ENCODE measurements at regions not wholly inside any gene's neighbourhood (a gene's known extent, or its start where the extent isn't known, plus 50 kb on each side); places are given as distances from the start of the nearest gene placed in this dataset.

DNA sequence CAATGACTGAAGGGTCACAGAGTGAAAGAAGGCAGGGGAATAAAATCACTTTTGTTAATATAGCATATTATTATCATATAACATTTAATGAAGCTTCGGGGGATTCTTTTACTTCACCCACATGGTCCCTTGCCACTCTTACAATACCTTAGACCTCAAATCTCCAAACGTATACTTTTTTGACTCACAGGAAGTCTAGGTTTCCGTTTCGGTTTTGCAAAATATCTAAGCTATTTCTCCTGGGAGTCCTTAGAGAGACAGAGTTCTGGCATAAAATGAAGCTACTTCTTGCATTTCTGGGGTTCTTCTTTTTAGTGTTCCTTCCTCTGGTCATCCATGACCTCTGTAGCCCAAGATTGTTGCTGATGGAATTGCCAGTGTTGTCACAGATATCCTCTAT lies 590.5 kb upstream of the ATP2B1 start (continued):
- TF ChIP-seq, protein P1, sequence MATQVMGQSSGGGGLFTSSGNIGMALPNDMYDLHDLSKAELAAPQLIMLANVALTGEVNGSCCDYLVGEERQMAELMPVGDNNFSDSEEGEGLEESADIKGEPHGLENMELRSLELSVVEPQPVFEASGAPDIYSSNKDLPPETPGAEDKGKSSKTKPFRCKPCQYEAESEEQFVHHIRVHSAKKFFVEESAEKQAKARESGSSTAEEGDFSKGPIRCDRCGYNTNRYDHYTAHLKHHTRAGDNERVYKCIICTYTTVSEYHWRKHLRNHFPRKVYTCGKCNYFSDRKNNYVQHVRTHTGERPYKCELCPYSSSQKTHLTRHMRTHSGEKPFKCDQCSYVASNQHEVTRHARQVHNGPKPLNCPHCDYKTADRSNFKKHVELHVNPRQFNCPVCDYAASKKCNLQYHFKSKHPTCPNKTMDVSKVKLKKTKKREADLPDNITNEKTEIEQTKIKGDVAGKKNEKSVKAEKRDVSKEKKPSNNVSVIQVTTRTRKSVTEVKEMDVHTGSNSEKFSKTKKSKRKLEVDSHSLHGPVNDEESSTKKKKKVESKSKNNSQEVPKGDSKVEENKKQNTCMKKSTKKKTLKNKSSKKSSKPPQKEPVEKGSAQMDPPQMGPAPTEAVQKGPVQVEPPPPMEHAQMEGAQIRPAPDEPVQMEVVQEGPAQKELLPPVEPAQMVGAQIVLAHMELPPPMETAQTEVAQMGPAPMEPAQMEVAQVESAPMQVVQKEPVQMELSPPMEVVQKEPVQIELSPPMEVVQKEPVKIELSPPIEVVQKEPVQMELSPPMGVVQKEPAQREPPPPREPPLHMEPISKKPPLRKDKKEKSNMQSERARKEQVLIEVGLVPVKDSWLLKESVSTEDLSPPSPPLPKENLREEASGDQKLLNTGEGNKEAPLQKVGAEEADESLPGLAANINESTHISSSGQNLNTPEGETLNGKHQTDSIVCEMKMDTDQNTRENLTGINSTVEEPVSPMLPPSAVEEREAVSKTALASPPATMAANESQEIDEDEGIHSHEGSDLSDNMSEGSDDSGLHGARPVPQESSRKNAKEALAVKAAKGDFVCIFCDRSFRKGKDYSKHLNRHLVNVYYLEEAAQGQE (IDR thresholded peaks at IDR 0.05; ENCODE audit: low read depth, low read length) = no peak
- TF ChIP-seq EGR1 (IDR thresholded peaks at IDR 0.05; ENCODE audit: borderline replicate concordance in 1 of 2, low read depth in 2 of 2, low read length in 2 of 2) = no peak
- TF ChIP-seq WRNIP1 (IDR thresholded peaks at IDR 0.05; ENCODE audit: borderline replicate concordance, low read depth, low read length) = no peak
- no peak for TF ChIP-seq SMAD5 (IDR thresholded peaks at IDR 0.05; ENCODE audit: low read depth)
- TF ChIP-seq POLR2AphosphoS5 (IDR thresholded peaks at IDR 0.05; ENCODE audit: low read length) = no peak
- no peak for TF ChIP-seq HDGF (IDR thresholded peaks at IDR 0.05)
- TF ChIP-seq, protein P2, sequence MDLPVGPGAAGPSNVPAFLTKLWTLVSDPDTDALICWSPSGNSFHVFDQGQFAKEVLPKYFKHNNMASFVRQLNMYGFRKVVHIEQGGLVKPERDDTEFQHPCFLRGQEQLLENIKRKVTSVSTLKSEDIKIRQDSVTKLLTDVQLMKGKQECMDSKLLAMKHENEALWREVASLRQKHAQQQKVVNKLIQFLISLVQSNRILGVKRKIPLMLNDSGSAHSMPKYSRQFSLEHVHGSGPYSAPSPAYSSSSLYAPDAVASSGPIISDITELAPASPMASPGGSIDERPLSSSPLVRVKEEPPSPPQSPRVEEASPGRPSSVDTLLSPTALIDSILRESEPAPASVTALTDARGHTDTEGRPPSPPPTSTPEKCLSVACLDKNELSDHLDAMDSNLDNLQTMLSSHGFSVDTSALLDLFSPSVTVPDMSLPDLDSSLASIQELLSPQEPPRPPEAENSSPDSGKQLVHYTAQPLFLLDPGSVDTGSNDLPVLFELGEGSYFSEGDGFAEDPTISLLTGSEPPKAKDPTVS (IDR thresholded peaks at IDR 0.05; ENCODE audit: low read depth, low read length) = no peak
- TF ChIP-seq, protein P3, sequence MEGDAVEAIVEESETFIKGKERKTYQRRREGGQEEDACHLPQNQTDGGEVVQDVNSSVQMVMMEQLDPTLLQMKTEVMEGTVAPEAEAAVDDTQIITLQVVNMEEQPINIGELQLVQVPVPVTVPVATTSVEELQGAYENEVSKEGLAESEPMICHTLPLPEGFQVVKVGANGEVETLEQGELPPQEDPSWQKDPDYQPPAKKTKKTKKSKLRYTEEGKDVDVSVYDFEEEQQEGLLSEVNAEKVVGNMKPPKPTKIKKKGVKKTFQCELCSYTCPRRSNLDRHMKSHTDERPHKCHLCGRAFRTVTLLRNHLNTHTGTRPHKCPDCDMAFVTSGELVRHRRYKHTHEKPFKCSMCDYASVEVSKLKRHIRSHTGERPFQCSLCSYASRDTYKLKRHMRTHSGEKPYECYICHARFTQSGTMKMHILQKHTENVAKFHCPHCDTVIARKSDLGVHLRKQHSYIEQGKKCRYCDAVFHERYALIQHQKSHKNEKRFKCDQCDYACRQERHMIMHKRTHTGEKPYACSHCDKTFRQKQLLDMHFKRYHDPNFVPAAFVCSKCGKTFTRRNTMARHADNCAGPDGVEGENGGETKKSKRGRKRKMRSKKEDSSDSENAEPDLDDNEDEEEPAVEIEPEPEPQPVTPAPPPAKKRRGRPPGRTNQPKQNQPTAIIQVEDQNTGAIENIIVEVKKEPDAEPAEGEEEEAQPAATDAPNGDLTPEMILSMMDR (IDR thresholded peaks at IDR 0.05 in 2 of 3, conservative IDR thresholded peaks at IDR 0.05 in 1 of 3; ENCODE audit: control insufficient read depth in 2 of 3, extremely low read depth in 1 of 3, insufficient read depth in 1 of 3, low read depth in 3 of 3, low read length in 3 of 3) = no peak
- TF ChIP-seq, protein P4, sequence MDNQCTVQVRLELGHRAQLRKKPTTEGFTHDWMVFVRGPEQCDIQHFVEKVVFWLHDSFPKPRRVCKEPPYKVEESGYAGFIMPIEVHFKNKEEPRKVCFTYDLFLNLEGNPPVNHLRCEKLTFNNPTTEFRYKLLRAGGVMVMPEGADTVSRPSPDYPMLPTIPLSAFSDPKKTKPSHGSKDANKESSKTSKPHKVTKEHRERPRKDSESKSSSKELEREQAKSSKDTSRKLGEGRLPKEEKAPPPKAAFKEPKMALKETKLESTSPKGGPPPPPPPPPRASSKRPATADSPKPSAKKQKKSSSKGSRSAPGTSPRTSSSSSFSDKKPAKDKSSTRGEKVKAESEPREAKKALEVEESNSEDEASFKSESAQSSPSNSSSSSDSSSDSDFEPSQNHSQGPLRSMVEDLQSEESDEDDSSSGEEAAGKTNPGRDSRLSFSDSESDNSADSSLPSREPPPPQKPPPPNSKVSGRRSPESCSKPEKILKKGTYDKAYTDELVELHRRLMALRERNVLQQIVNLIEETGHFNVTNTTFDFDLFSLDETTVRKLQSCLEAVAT (IDR thresholded peaks at IDR 0.05) = no peak
- TF ChIP-seq NFYA (IDR thresholded peaks at IDR 0.05; ENCODE audit: borderline replicate concordance, low read depth, low read length) = no peak
- TF ChIP-seq, protein P5, sequence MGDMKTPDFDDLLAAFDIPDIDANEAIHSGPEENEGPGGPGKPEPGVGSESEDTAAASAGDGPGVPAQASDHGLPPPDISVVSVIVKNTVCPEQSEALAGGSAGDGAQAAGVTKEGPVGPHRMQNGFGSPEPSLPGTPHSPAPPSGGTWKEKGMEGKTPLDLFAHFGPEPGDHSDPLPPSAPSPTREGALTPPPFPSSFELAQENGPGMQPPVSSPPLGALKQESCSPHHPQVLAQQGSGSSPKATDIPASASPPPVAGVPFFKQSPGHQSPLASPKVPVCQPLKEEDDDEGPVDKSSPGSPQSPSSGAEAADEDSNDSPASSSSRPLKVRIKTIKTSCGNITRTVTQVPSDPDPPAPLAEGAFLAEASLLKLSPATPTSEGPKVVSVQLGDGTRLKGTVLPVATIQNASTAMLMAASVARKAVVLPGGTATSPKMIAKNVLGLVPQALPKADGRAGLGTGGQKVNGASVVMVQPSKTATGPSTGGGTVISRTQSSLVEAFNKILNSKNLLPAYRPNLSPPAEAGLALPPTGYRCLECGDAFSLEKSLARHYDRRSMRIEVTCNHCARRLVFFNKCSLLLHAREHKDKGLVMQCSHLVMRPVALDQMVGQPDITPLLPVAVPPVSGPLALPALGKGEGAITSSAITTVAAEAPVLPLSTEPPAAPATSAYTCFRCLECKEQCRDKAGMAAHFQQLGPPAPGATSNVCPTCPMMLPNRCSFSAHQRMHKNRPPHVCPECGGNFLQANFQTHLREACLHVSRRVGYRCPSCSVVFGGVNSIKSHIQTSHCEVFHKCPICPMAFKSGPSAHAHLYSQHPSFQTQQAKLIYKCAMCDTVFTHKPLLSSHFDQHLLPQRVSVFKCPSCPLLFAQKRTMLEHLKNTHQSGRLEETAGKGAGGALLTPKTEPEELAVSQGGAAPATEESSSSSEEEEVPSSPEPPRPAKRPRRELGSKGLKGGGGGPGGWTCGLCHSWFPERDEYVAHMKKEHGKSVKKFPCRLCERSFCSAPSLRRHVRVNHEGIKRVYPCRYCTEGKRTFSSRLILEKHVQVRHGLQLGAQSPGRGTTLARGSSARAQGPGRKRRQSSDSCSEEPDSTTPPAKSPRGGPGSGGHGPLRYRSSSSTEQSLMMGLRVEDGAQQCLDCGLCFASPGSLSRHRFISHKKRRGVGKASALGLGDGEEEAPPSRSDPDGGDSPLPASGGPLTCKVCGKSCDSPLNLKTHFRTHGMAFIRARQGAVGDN (IDR thresholded peaks at IDR 0.05) = no peak
- TF ChIP-seq, protein P6, sequence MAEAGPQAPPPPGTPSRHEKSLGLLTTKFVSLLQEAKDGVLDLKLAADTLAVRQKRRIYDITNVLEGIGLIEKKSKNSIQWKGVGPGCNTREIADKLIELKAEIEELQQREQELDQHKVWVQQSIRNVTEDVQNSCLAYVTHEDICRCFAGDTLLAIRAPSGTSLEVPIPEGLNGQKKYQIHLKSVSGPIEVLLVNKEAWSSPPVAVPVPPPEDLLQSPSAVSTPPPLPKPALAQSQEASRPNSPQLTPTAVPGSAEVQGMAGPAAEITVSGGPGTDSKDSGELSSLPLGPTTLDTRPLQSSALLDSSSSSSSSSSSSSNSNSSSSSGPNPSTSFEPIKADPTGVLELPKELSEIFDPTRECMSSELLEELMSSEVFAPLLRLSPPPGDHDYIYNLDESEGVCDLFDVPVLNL (IDR thresholded peaks at IDR 0.05; ENCODE audit: low read depth, low read length) = no peak
- no peak for TF ChIP-seq TCF12 (IDR thresholded peaks at IDR 0.05; ENCODE audit: low read depth, low read length)
- no peak for TF ChIP-seq EED (IDR thresholded peaks at IDR 0.05; ENCODE audit: low read depth)
- TF ChIP-seq SUZ12 (IDR thresholded peaks at IDR 0.05; ENCODE audit: unreplicated experiment) = no peak
- TF ChIP-seq RAD51 (IDR thresholded peaks at IDR 0.05) = no peak
- no peak for TF ChIP-seq ZNF217 (IDR thresholded peaks at IDR 0.05)
- no peak for TF ChIP-seq ZSCAN29 (IDR thresholded peaks at IDR 0.05)

Measured in GM12878 (cell line).